CD14-positive monocyte (primary cell): ENCODE measurements at regions not wholly inside any gene's neighbourhood (a gene's known extent, or its start where the extent isn't known, plus 50 kb on each side); places are given as distances from the start of the nearest gene placed in this dataset.
"Not testable (repeated sequence)": the region's sequence is repeated elsewhere in the genome, so short reads cannot be mapped to it uniquely, and the experiment has no call there.

ENCODE experiments used
- DNase-seq, 3 donors: peaks; one replicate each; pipeline ENCODE4 v3.0.0-alpha.2; 2011 to 2022
- H2AFZ ChIP-seq: 2 replicates; pipeline ENCODE4 v1.6.0; 2012; ENCODE audit warnings: mild to moderate bottlenecking, low read depth, low read length, inconsistent platforms; ENCODE audit not compliant: insufficient read depth, poor library complexity, severe bottlenecking
- H3K27ac ChIP-seq, 2 donors: 1 replicate in 1 of 2; 2 replicates in 1 of 2; pipeline ENCODE4 v1.5.1; 2012 to 2013; ENCODE audit warnings: low read length in 2 of 2, control low read depth in 1 of 2, inconsistent platforms in 1 of 2, low read depth in 1 of 2, mild to moderate bottlenecking in 1 of 2
- H3K27me3 ChIP-seq, 2 donors: one replicate each; pipeline versions ENCODE4 v1.6.0 to v1.6.1; 2011 to 2013; ENCODE audit warnings: low read length in 2 of 2; ENCODE audit not compliant: control insufficient read depth in 2 of 2, insufficient read depth in 2 of 2
- H3K36me3 ChIP-seq, 2 donors: replicated peaks in 1 of 2; 1 replicate in 1 of 2; 2 replicates in 1 of 2; pipeline versions ENCODE4 v1.5.1 to v1.6.1; 2012 to 2013; ENCODE audit warnings: low read length in 2 of 2, control low read depth in 1 of 2, inconsistent platforms in 1 of 2, mild to moderate bottlenecking in 1 of 2; ENCODE audit not compliant: insufficient read depth in 2 of 2, control insufficient read depth in 1 of 2
- H3K4me1 ChIP-seq, 2 donors: 1 replicate in 1 of 2; 2 replicates in 1 of 2; pipeline versions ENCODE4 v1.5.1 to v1.6.1; 2012 to 2013; ENCODE audit warnings: low read length in 2 of 2, control low read depth in 1 of 2, inconsistent platforms in 1 of 2, mild to moderate bottlenecking in 1 of 2, moderate library complexity in 1 of 2; ENCODE audit not compliant: insufficient read depth in 2 of 2, control insufficient read depth in 1 of 2
- H3K4me2 ChIP-seq: replicated peaks from 2 replicates; pipeline ENCODE3; 2012; ENCODE audit warnings: low read length, moderate library complexity, mild to moderate bottlenecking; ENCODE audit not compliant: poor library complexity, severe bottlenecking; ENCODE audit errors: extremely low read depth
- H3K4me3 ChIP-seq, 3 experiments: fragments of 200-600 bp in 1 of 3; sonication (generic) in 1 of 3; replicated peaks in 1 of 3; 1 replicate in 2 of 3; 2 replicates in 1 of 3; pipeline ENCODE4 v1.5.1; 2011 to 2013; ENCODE audit warnings: low read length in 3 of 3, mild to moderate bottlenecking in 3 of 3, control low read depth in 2 of 3, low read depth in 2 of 3, inconsistent platforms in 1 of 3, moderate library complexity in 1 of 3
- H3K79me2 ChIP-seq: 2 replicates; pipeline ENCODE4 v1.6.0; 2012; ENCODE audit warnings: mild to moderate bottlenecking, control low read depth, inconsistent platforms, low read length, moderate library complexity; ENCODE audit not compliant: insufficient read depth
- H3K9ac ChIP-seq: 2 replicates; pipeline ENCODE4 v1.6.0; 2017; ENCODE audit warnings: low read length, mild to moderate bottlenecking; ENCODE audit not compliant: insufficient read depth, poor library complexity, severe bottlenecking
- H3K9me3 ChIP-seq, 2 donors: replicated peaks in 1 of 2; 1 replicate in 1 of 2; 2 replicates in 1 of 2; pipeline versions ENCODE4 v1.5.1 to v1.6.1; 2012 to 2013; ENCODE audit warnings: low read length in 2 of 2, control low read depth in 1 of 2; ENCODE audit not compliant: control insufficient read depth in 1 of 2, insufficient read depth in 1 of 2
- H4K20me1 ChIP-seq: 2 replicates; pipeline ENCODE4 v1.6.0; 2012; ENCODE audit warnings: mild to moderate bottlenecking, low read length, control low read depth, moderate library complexity; ENCODE audit not compliant: insufficient read depth
- H3K27ac Mint-ChIP-seq, 7 donors: one replicate each; pipeline ENCODE4 v1.8.0; 2020; ENCODE audit warnings: mild to moderate bottlenecking in 7 of 7, mixed read lengths in 7 of 7, moderate library complexity in 6 of 7, inconsistent platforms in 2 of 7
- H3K27me3 Mint-ChIP-seq, 3 donors: one replicate each; pipeline ENCODE4 v1.8.0; 2021 to 2022; ENCODE audit warnings: low read depth in 3 of 3, mild to moderate bottlenecking in 3 of 3, mixed read lengths in 3 of 3, moderate library complexity in 3 of 3, inconsistent platforms in 1 of 3
- H3K36me3 Mint-ChIP-seq, 2 donors: one replicate each; pipeline ENCODE4 v1.8.0; 2020; ENCODE audit warnings: mixed read lengths in 2 of 2, inconsistent platforms in 1 of 2, mild to moderate bottlenecking in 1 of 2
- H3K4me1 Mint-ChIP-seq: one replicate; pipeline ENCODE4 v1.8.0; 2020; ENCODE audit warnings: mild to moderate bottlenecking, mixed read lengths
- H3K4me3 Mint-ChIP-seq, 2 donors: one replicate each; pipeline ENCODE4 v1.8.0; 2020; ENCODE audit warnings: mild to moderate bottlenecking in 2 of 2, mixed read lengths in 2 of 2, moderate library complexity in 1 of 2
- H3K9me3 Mint-ChIP-seq, 7 donors: one replicate each; pipeline ENCODE4 v1.8.0; 2020 to 2022; ENCODE audit warnings: mixed read lengths in 7 of 7, mild to moderate bottlenecking in 6 of 7, moderate library complexity in 6 of 7, inconsistent platforms in 2 of 7
- CTCF ChIP-seq: fragments of 200-600 bp; IDR thresholded peaks from one replicate; pipeline ENCODE4 v1.8.0; 2022; ENCODE audit warnings: antibody characterized with exemption, mild to moderate bottlenecking
- WGBS: methylation state at CpG from one replicate; pipeline ENCODE4 v1.1.5; 2013; ENCODE audit warnings: missing lambda C conversion rate; ENCODE audit not compliant: insufficient coverage; 5-methylcytosine and 5-hydroxymethylcytosine counted together
- intact Hi-C, 2 donors: fragments of 100-400 bp; cut with micrococcal nuclease; formaldehyde crosslinking; loops; one replicate each; pipeline versions ENCODE4 v1.15.0 to v1.15.1; 2023

- H2AFZ ChIP-seq, H4K20me1 ChIP-seq, DNase-seq, H3K27ac ChIP-seq, H3K36me3 Mint-ChIP-seq, H3K27me3 ChIP-seq, intact Hi-C loops, H3K36me3 ChIP-seq, H3K27ac Mint-ChIP-seq, H3K4me1 ChIP-seq, H3K9ac ChIP-seq, H3K79me2 ChIP-seq, H3K27me3 Mint-ChIP-seq, H3K4me3 ChIP-seq, H3K4me2 ChIP-seq, H3K4me3 Mint-ChIP-seq, H3K4me1 Mint-ChIP-seq: not testable (repeated sequence)
- H3K9me3 ChIP-seq, result peaks cover 0 to 31% of the 10 kb centered on the region in 2 donors
- H3K9me3 Mint-ChIP-seq, result peaks cover 2 to 22% (median 11%) of the 10 kb centered on the region in 7 donors
- 100% methylated on average over 1 of the region's 3 CpGs for WGBS
These were observed 172.6 kb upstream of the XIST start for GRCh38 chrX:74025145-74025544.

DNA sequence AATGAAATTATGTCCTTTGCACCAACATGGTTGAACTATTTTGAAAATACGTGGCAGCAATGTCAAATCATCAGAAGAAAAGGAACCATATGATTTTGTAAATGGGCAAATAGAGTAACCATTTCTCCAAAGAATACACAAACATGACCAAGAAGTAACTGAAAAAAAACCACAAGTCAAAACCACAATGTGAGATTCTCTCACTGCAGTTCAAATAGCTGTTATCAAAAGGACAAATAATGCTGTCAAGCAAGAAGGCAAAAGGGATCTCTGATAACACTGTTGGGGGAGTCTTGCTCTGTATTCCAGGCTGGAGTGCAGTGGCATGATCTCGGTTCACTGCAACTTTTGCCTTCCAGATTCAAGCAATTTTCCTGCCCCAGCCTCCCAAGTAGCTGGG is 170.7 kb upstream of the XIST start:
- no peak overlapping the region for H3K27ac ChIP-seq
- peaks cover 0 to 31% of the 10 kb centered on the region in 2 donors for H3K9me3 ChIP-seq
- no peaks in the 10 kb centered on the region for H4K20me1 ChIP-seq
- H3K4me3 Mint-ChIP-seq, result no peak overlapping the region
- no peak overlapping the region for H2AFZ ChIP-seq
- H3K4me2 ChIP-seq, result no peak overlapping the region
- no peaks in the 10 kb centered on the region for H3K36me3 ChIP-seq
- peaks cover 0 to 2% of the 10 kb centered on the region in 2 donors for H3K27me3 ChIP-seq
- no CpG with 5 or more reads among the region's 2 CpGs for WGBS
- peaks cover 2 to 24% (median 11%) of the 10 kb centered on the region in 7 donors for H3K9me3 Mint-ChIP-seq
- no peaks in the 10 kb centered on the region for H3K4me1 ChIP-seq
- no peaks in the 10 kb centered on the region for H3K36me3 Mint-ChIP-seq
- no peaks in the 10 kb centered on the region for H3K79me2 ChIP-seq
- intact Hi-C loops, result no loop called here
- no peaks in the 10 kb centered on the region for H3K4me1 Mint-ChIP-seq
- no peak overlapping the region for H3K9ac ChIP-seq
- no peak overlapping the region for H3K4me3 ChIP-seq
- TF ChIP-seq CTCF, result no peak
- H3K27me3 Mint-ChIP-seq, result peaks cover 0 to 1% (median 0%) of the 10 kb centered on the region in 3 donors
- no peak for DNase-seq
- no peak overlapping the region for H3K27ac Mint-ChIP-seq
